SK-N-DZ (cell line): ENCODE measurements at regions not wholly inside any gene's neighbourhood (a gene's known extent, or its start where the extent isn't known, plus 50 kb on each side); places are given as distances from the start of the nearest gene placed in this dataset.

Experiments used
- DNase-seq: peaks from one replicate; pipeline ENCODE4 v3.0.0-alpha.2; 2015; ENCODE audit warnings: low spot score

- no peak for DNase-seq
Measured at GRCh38 chr4:119748853-119749252, 120.2 kb upstream of the PDE5A start.

- DNase-seq, result no peak
Measured at GRCh38 chr4:119746951-119747350, 118.3 kb upstream of the PDE5A start.

- DNase-seq, result no peak
Measured at GRCh38 chr4:119745351-119745750, 116.7 kb upstream of the PDE5A start.

GRCh38 chr4:119744580-119744979, 116.0 kb upstream of the PDE5A start:
- DNase-seq, result no peak

- DNase-seq, result no peak
Measured at GRCh38 chr4:119743644-119744043, 115.0 kb upstream of the PDE5A start.

- no peak for DNase-seq
Measured at GRCh38 chr4:119739796-119740195, 111.2 kb upstream of the PDE5A start.

- peak; percentile 34 for DNase-seq
Measured at GRCh38 chr4:119738901-119739300, 110.3 kb upstream of the PDE5A start.

- no peak for DNase-seq
Measured at GRCh38 chr4:119736559-119736958, 108.0 kb upstream of the PDE5A start.

GRCh38 chr4:119735165-119735651, 106.6 kb upstream of the PDE5A start:
- no peak for DNase-seq

GRCh38 chr4:119733431-119733830, 104.8 kb upstream of the PDE5A start:
- DNase-seq, result no peak

GRCh38 chr4:119731778-119732177, 103.2 kb upstream of the PDE5A start:
- DNase-seq, result no peak

- DNase-seq, result no peak
Measured at GRCh38 chr4:119731146-119731742, 102.6 kb upstream of the PDE5A start.

GRCh38 chr4:119730671-119730950, 102.0 kb upstream of the PDE5A start:
- no peak for DNase-seq

GRCh38 chr4:119729835-119730670, 101.4 kb upstream of the PDE5A start:
- no peak for DNase-seq

GRCh38 chr4:119728692-119729593, 100.3 kb upstream of the PDE5A start:
- DNase-seq, result no peak

- DNase-seq, result no peak
Measured at GRCh38 chr4:119728185-119728584, 99.6 kb upstream of the PDE5A start.

- DNase-seq, result no peak
Measured at GRCh38 chr4:119726505-119726904, 97.9 kb upstream of the PDE5A start.

GRCh38 chr4:119725688-119726330, 97.2 kb upstream of the PDE5A start:
- no peak for DNase-seq

- no peak for DNase-seq
Measured at GRCh38 chr4:119725011-119725410, 96.4 kb upstream of the PDE5A start.

- no peak for DNase-seq
Measured at GRCh38 chr4:119722670-119723069, 94.1 kb upstream of the PDE5A start.

- DNase-seq, result no peak
Measured at GRCh38 chr4:119721878-119722277, 93.3 kb upstream of the PDE5A start.
